A549 (cell line): ENCODE measurements at regions not wholly inside any gene's neighbourhood (a gene's known extent, or its start where the extent isn't known, plus 50 kb on each side); places are given as distances from the start of the nearest gene placed in this dataset.

ENCODE experiments used
- ATAC-seq, 2 experiments: fragments of 200-7000 bp in 1 of 2; fragments of >200 bp in 1 of 2; cut with Nextera tagmentation in 1 of 2; cut with Tn5 transposase in 1 of 2; 3 replicates each; pipeline versions ENCODE4 v1.8.0 to v1.9.1; 2018 to 2020; ENCODE audit warnings: mild to moderate bottlenecking in 1 of 2, moderate library complexity in 1 of 2
- CTCF ChIA-PET: fragments of 300-600 bp; sonication (Branson Sonifier 250); formaldehyde crosslinking; extraction: SDS; loops from one replicate; lab custom pipeline; 2021; ENCODE audit warnings: antibody characterized with exemption, inconsistent platforms; lab: Yijun Ruan, JAX
- POLR2A ChIA-PET: fragments of 350-600 bp; formaldehyde crosslinking; extraction: SDS; loops from one replicate; lab custom pipeline; 2021; ENCODE audit warnings: antibody characterized with exemption, inconsistent platforms; lab: Yijun Ruan, JAX
- DNase-seq, 2 experiments: peaks; one replicate each; pipeline versions ENCODE4 v3.0.0 to v3.0.0-alpha.2; 2011 to 2016; ENCODE audit warnings: low read depth in 1 of 2, low spot score in 1 of 2
- FAIRE-seq: peaks from 2 replicates; lab custom pipeline; 2011; peaks lifted over from hg19 to GRCh38; lab: Jason Lieb, UNC
- H3K27ac ChIP-seq, 2 experiments: fragments of >200 bp; sonication (Bioruptor Twin); formaldehyde crosslinking; 3 replicates each; pipeline ENCODE4 v1.5.1; 2016 to 2017
- H3K4me1 ChIP-seq: fragments of >200 bp; sonication (Bioruptor Twin); formaldehyde crosslinking; 3 replicates; pipeline ENCODE4 v1.6.1; 2016
- H3K4me2 ChIP-seq: fragments of >200 bp; sonication (Bioruptor Twin); formaldehyde crosslinking; 3 replicates; pipeline ENCODE4 v1.6.1; 2016
- H3K4me3 ChIP-seq: fragments of >200 bp; sonication (Bioruptor Twin); formaldehyde crosslinking; 3 replicates; pipeline ENCODE4 v1.5.1; 2016
- H3K9me3 ChIP-seq: fragments of >200 bp; sonication (Bioruptor Twin); formaldehyde crosslinking; 3 replicates; pipeline ENCODE4 v1.6.1; 2016
- BCL3 ChIP-seq: fragments of >200 bp; sonication (Bioruptor Twin); formaldehyde crosslinking; IDR thresholded peaks from 3 replicates; pipeline ENCODE4 v1.6.1; 2016
- BHLHE40 ChIP-seq: IDR thresholded peaks from 2 replicates; pipeline ENCODE4 v1.6.1; 2012; ENCODE audit warnings: low read depth, low read length, inconsistent platforms
- CEBPB ChIP-seq, 2 experiments: fragments of >200 bp in 1 of 2; sonication (Bioruptor Twin) in 1 of 2; formaldehyde crosslinking in 1 of 2; IDR thresholded peaks; 2 replicates each; pipeline ENCODE4 v1.6.1; 2012 to 2016
- CHD4 ChIP-seq: fragments of 200-600 bp; sonication (generic); IDR thresholded peaks from 2 replicates; pipeline ENCODE4 v1.6.1; 2016; ENCODE audit warnings: antibody characterized with exemption, mild to moderate bottlenecking, borderline replicate concordance
- CTCF ChIP-seq: fragments of >200 bp; sonication (Bioruptor Twin); formaldehyde crosslinking; IDR thresholded peaks from 3 replicates; pipeline ENCODE4 v1.5.1; 2016
- EHMT2 ChIP-seq: fragments of 200-600 bp; sonication (generic); IDR thresholded peaks from 2 replicates; pipeline ENCODE4 v1.6.1; 2016; ENCODE audit warnings: antibody characterized with exemption, low read depth, mild to moderate bottlenecking, moderate library complexity
- EP300 ChIP-seq, 2 experiments: fragments of >200 bp; sonication (Bioruptor Twin); formaldehyde crosslinking; IDR thresholded peaks; 2 replicates in 1 of 2; 3 replicates in 1 of 2; pipeline ENCODE4 v1.6.1; 2016 to 2017
- FOSB ChIP-seq: fragments of 250-450 bp; sonication (Bioruptor Pico); IDR thresholded peaks from 2 replicates; pipeline ENCODE4 v1.5.0; 2020; ENCODE audit warnings: mild to moderate bottlenecking, moderate library complexity
- GATA3 ChIP-seq: IDR thresholded peaks from 2 replicates; pipeline ENCODE4 v1.6.1; 2012; ENCODE audit warnings: borderline replicate concordance
- HEYL ChIP-seq: fragments of 250-450 bp; sonication (Bioruptor Pico); IDR thresholded peaks from 2 replicates; pipeline ENCODE4 v1.8.0; 2021; ENCODE audit warnings: mild to moderate bottlenecking, moderate library complexity
- HMGXB4 ChIP-seq: fragments of 250-450 bp; sonication (Bioruptor Pico); IDR thresholded peaks from 2 replicates; pipeline ENCODE4 v1.5.0; 2021; ENCODE audit warnings: mild to moderate bottlenecking, moderate library complexity, borderline replicate concordance
- KDM5A ChIP-seq: fragments of 200-600 bp; sonication (generic); IDR thresholded peaks from 2 replicates; pipeline ENCODE4 v1.6.1; 2016; ENCODE audit warnings: antibody characterized with exemption, mild to moderate bottlenecking
- MAZ ChIP-seq: fragments of 150-350 bp; IDR thresholded peaks from 2 replicates; pipeline ENCODE4 v1.6.1; 2014; ENCODE audit warnings: antibody characterized with exemption, low read depth, low read length, borderline replicate concordance
- MYC ChIP-seq: IDR thresholded peaks from 2 replicates; pipeline ENCODE4 v1.6.1; 2012; ENCODE audit warnings: mild to moderate bottlenecking, inconsistent platforms, low read length, improper control_type of control experiment, borderline replicate concordance
- PBX3 ChIP-seq: IDR thresholded peaks from 2 replicates; pipeline ENCODE4 v1.6.1; 2012
- RFX5 ChIP-seq: fragments of 450-650 bp; IDR thresholded peaks from 2 replicates; pipeline ENCODE4 v1.7.1; 2014; ENCODE audit warnings: antibody characterized with exemption, mild to moderate bottlenecking, moderate library complexity
- RNF2 ChIP-seq: fragments of 200-600 bp; sonication (generic); IDR thresholded peaks from 2 replicates; pipeline ENCODE4 v1.6.1; 2016; ENCODE audit warnings: low read depth, mild to moderate bottlenecking, antibody characterized with exemption, moderate library complexity, borderline replicate concordance
- SREBF2 ChIP-seq: fragments of 450-650 bp; IDR thresholded peaks from 2 replicates; pipeline ENCODE4 v1.6.1; 2014; ENCODE audit warnings: mild to moderate bottlenecking, moderate library complexity
- ZNF302 ChIP-seq: fragments of 250-450 bp; sonication (Bioruptor Pico); IDR thresholded peaks from 2 replicates; pipeline ENCODE4 v1.9.0; 2021; ENCODE audit warnings: inconsistent platforms, mild to moderate bottlenecking, moderate library complexity
- ZSCAN20 ChIP-seq: fragments of 250-450 bp; sonication (Bioruptor Pico); IDR thresholded peaks from 2 replicates; pipeline ENCODE4 v1.8.0; 2022; ENCODE audit warnings: mild to moderate bottlenecking, moderate library complexity
- WGBS: methylation state at CpG from one replicate; pipeline ENCODE4 v1.1.6; 2017; ENCODE audit errors: missing lambda C conversion rate; 5-methylcytosine and 5-hydroxymethylcytosine counted together

GRCh38 chr17:54608634-54609155, 292.0 kb upstream of the TOM1L1 start:
- CTCF ChIA-PET = no interaction called here
- peaks cover 8% of the 10 kb centered on the region; the same call in 1 of the 3 replicates for H3K9me3 ChIP-seq
- H3K27ac ChIP-seq = no peak overlapping the region
- POLR2A ChIA-PET = no interaction called here
- no peaks in the 10 kb centered on the region for H3K4me1 ChIP-seq
- no peak overlapping the region for H3K4me2 ChIP-seq
- 0% methylated on average over 1 of the region's 1 CpG for WGBS
- no peak for TF ChIP-seq ZSCAN20 (CRISPR knock-in tag)
- TF ChIP-seq FOSB (CRISPR knock-in tag) = no peak
- no peak for TF ChIP-seq PBX3
- TF ChIP-seq KDM5A = no peak
- TF ChIP-seq HMGXB4 (CRISPR knock-in tag) = no peak
- no peak for TF ChIP-seq HEYL (CRISPR knock-in tag)
- TF ChIP-seq CEBPB (IDR thresholded peaks at IDR 0.05) = no peak
- TF ChIP-seq GATA3 = no peak
- no peak for TF ChIP-seq BCL3
- no peak for TF ChIP-seq RFX5
- ATAC-seq (no peak), FAIRE-seq (no peak), DNase-seq (no peak)
- no peak overlapping the region for H3K4me3 ChIP-seq

GRCh38 chr17:54620399-54620978, 280.2 kb upstream of the TOM1L1 start:
- Histone ChIP-seq H3K4me2 (no peak overlapping the region), H3K4me1 (no peaks in the 10 kb centered on the region), H3K27ac (no peak overlapping the region), H3K9me3 (no peaks in the 10 kb centered on the region), H3K4me3 (no peak overlapping the region)
- 3% methylated on average over 2 of the region's 2 CpGs for WGBS
- FAIRE-seq = no peak
- CTCF ChIA-PET = no interaction called here
- no peak for TF ChIP-seq SREBF2
- no peak for TF ChIP-seq CHD4
- no peak for TF ChIP-seq BHLHE40
- no peak for TF ChIP-seq FOSB (CRISPR knock-in tag)
- TF ChIP-seq EHMT2 = no peak
- no peak for TF ChIP-seq CEBPB (IDR thresholded peaks at IDR 0.05)
- TF ChIP-seq GATA3 = no peak
- TF ChIP-seq CTCF = no peak
- TF ChIP-seq MYC = no peak
- no peak for TF ChIP-seq RNF2
- TF ChIP-seq ZNF302 (CRISPR knock-in tag) = no peak
- TF ChIP-seq EP300 (IDR thresholded peaks at IDR 0.05) = no peak
- TF ChIP-seq MAZ = no peak
- no peak for ATAC-seq
- DNase-seq = no peak
- POLR2A ChIA-PET = no interaction called here
